HFFc6 (cell line): ENCODE measurements at regions not wholly inside any gene's neighbourhood (a gene's known extent, or its start where the extent isn't known, plus 50 kb on each side); places are given as distances from the start of the nearest gene placed in this dataset.

Experiments used
- DNase-seq: peaks from one replicate; pipeline ENCODE4 v3.0.0-alpha.2; 2018
- H3K27ac Mint-ChIP-seq: 2 replicates; pipeline ENCODE4 v1.8.0; 2020; ENCODE audit warnings: mild to moderate bottlenecking, mixed read lengths
- H3K27me3 Mint-ChIP-seq: 2 replicates; pipeline ENCODE4 v1.8.0; 2021; ENCODE audit warnings: mild to moderate bottlenecking, moderate library complexity, mixed read lengths; ENCODE audit not compliant: insufficient read depth
- H3K36me3 Mint-ChIP-seq: 2 replicates; pipeline ENCODE4 v1.8.0; 2021; ENCODE audit warnings: low read depth, mixed read lengths
- H3K4me1 Mint-ChIP-seq: 2 replicates; pipeline ENCODE4 v1.8.0; 2020; ENCODE audit warnings: low read depth, mixed read lengths
- H3K4me3 Mint-ChIP-seq: 2 replicates; pipeline ENCODE4 v1.8.0; 2020; ENCODE audit warnings: mild to moderate bottlenecking, moderate library complexity, mixed read lengths
- H3K9me3 Mint-ChIP-seq: 2 replicates; pipeline ENCODE4 v1.8.0; 2020; ENCODE audit warnings: mild to moderate bottlenecking, mixed read lengths
- TF ChIP-seq, protein P1 (sequence below): fragments of 200-600 bp; sonication (generic); IDR thresholded peaks from 2 replicates; pipeline ENCODE4 v1.5.0; 2021; ENCODE audit warnings: antibody characterized with exemption, mild to moderate bottlenecking

GRCh38 chr3:147812186-147812911 lies 403.2 kb downstream of the ZIC1 start:
- peaks cover 3% of the 10 kb centered on the region; the same call in 1 of the 2 replicates for H3K9me3 Mint-ChIP-seq
- no peaks in the 10 kb centered on the region for H3K36me3 Mint-ChIP-seq
- H3K27ac Mint-ChIP-seq = no peak overlapping the region
- H3K27me3 Mint-ChIP-seq = no peaks in the 10 kb centered on the region; the same call in 1 of the 2 replicates
- no peak for DNase-seq
- H3K4me3 Mint-ChIP-seq = no peak overlapping the region
- peaks cover 6% of the 10 kb centered on the region; the same call in 1 of the 2 replicates for H3K4me1 Mint-ChIP-seq
- TF ChIP-seq, protein P1, sequence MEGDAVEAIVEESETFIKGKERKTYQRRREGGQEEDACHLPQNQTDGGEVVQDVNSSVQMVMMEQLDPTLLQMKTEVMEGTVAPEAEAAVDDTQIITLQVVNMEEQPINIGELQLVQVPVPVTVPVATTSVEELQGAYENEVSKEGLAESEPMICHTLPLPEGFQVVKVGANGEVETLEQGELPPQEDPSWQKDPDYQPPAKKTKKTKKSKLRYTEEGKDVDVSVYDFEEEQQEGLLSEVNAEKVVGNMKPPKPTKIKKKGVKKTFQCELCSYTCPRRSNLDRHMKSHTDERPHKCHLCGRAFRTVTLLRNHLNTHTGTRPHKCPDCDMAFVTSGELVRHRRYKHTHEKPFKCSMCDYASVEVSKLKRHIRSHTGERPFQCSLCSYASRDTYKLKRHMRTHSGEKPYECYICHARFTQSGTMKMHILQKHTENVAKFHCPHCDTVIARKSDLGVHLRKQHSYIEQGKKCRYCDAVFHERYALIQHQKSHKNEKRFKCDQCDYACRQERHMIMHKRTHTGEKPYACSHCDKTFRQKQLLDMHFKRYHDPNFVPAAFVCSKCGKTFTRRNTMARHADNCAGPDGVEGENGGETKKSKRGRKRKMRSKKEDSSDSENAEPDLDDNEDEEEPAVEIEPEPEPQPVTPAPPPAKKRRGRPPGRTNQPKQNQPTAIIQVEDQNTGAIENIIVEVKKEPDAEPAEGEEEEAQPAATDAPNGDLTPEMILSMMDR = no peak

- Mint-ChIP-seq H3K4me3 (no peak overlapping the region), H3K9me3 (peaks cover 3% of the 10 kb centered on the region; the same call in 1 of the 2 replicates), H3K36me3 (no peaks in the 10 kb centered on the region), H3K4me1 (peaks cover 6% of the 10 kb centered on the region; the same call in 1 of the 2 replicates), H3K27me3 (no peaks in the 10 kb centered on the region; the same call in 1 of the 2 replicates), H3K27ac (no peak overlapping the region)
- TF ChIP-seq, protein P1 = no peak
- DNase-seq = no peak
Measured at GRCh38 chr3:147813256-147813655, 404.1 kb downstream of the ZIC1 start.

- no peak overlapping the region for H3K27ac Mint-ChIP-seq
- no peak for DNase-seq
Measured at GRCh38 chr3:147816752-147817151, 407.6 kb downstream of the ZIC1 start.

DNA sequence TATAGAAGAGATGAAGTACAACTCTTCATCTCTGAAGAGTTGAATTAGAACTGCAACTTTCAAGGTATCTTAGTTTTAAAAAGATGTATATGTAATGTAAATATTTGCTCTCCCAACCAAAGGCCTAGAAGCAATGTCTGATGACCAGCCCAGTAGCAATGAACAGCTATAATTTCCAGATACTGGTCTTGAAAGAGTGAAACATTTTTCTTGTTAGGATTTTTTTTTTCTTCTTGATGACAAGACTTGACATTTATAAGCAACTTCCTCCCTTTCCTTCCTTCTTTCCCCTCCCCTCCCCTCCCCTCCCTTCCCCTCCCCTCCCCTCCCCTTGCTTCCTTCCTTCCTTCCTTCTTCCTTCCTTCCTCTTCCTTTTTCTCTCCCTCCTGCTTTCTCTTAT lies 423.4 kb downstream of the ZIC1 start:
- Mint-ChIP-seq H3K36me3 (no peaks in the 10 kb centered on the region), H3K27ac (no peak overlapping the region), H3K27me3 (no peaks in the 10 kb centered on the region; the same call in 1 of the 2 replicates), H3K9me3 (no peaks in the 10 kb centered on the region; the same call in 1 of the 2 replicates), H3K4me3 (no peak overlapping the region), H3K4me1 (no peaks in the 10 kb centered on the region; the same call in 1 of the 2 replicates)
- TF ChIP-seq, protein P1 = no peak
- DNase-seq = no peak

More at GRCh38 chr3:147816752-147817151, 407.6 kb downstream of the ZIC1 start:
- Mint-ChIP-seq H3K4me1 (peaks cover 6% of the 10 kb centered on the region; the same call in 1 of the 2 replicates), H3K27me3 (no peaks in the 10 kb centered on the region; the same call in 1 of the 2 replicates), H3K4me3 (no peak overlapping the region), H3K36me3 (no peaks in the 10 kb centered on the region), H3K9me3 (peaks cover 3% of the 10 kb centered on the region; the same call in 1 of the 2 replicates)
- TF ChIP-seq, protein P1 = no peak

GRCh38 chr3:147836330-147836729 lies 427.2 kb downstream of the ZIC1 start:
- no peaks in the 10 kb centered on the region; the same call in 1 of the 2 replicates for H3K4me1 Mint-ChIP-seq
- H3K27ac Mint-ChIP-seq = no peak overlapping the region
- H3K36me3 Mint-ChIP-seq = no peaks in the 10 kb centered on the region
- H3K27me3 Mint-ChIP-seq = no peaks in the 10 kb centered on the region; the same call in none of the 2 replicates
- no peak for DNase-seq
- TF ChIP-seq, protein P1 = no peak
- no peak overlapping the region for H3K4me3 Mint-ChIP-seq
- no peaks in the 10 kb centered on the region; the same call in 1 of the 2 replicates for H3K9me3 Mint-ChIP-seq
